Activated naive CD4-positive, alpha-beta T cell treated with Interleukin-2 at 50 U/mL for 16 hours (primary cell): ENCODE measurements at regions not wholly inside any gene's neighbourhood (a gene's known extent, or its start where the extent isn't known, plus 50 kb on each side); places are given as distances from the start of the nearest gene placed in this dataset.

Experiments
- DNase-seq: peaks from one replicate; pipeline ENCODE4 v3.0.0-alpha.2; 2020

- DNase-seq: no peak
Measured at GRCh38 chr16:61596655-61597054, 439.6 kb downstream of the CDH8 start.

GRCh38 chr16:61595605-61596004, 440.6 kb downstream of the CDH8 start:
- DNase-seq: no peak

GRCh38 chr16:61590577-61590976, 445.7 kb downstream of the CDH8 start:
- no peak for DNase-seq

GRCh38 chr16:61587526-61587925, 448.7 kb downstream of the CDH8 start:
- no peak for DNase-seq

GRCh38 chr16:61581417-61582046, 454.7 kb downstream of the CDH8 start:
- no peak for DNase-seq

- no peak for DNase-seq
Measured at GRCh38 chr16:61580579-61580978, 455.7 kb downstream of the CDH8 start.

- no peak for DNase-seq
Measured at GRCh38 chr16:61579195-61579594, 457.0 kb downstream of the CDH8 start.

GRCh38 chr16:61576476-61576875, 459.8 kb downstream of the CDH8 start:
- DNase-seq: no peak

GRCh38 chr16:61575617-61576016, 460.6 kb downstream of the CDH8 start:
- DNase-seq: no peak

- no peak for DNase-seq
Measured at GRCh38 chr16:61569028-61569427, 467.2 kb downstream of the CDH8 start.

- DNase-seq: no peak
Measured at GRCh38 chr16:61564716-61565115, 471.5 kb downstream of the CDH8 start.

- no peak for DNase-seq
Measured at GRCh38 chr16:61555718-61556441, 480.4 kb downstream of the CDH8 start.

GRCh38 chr16:61549327-61549726, 486.9 kb downstream of the CDH8 start:
- no peak for DNase-seq

GRCh38 chr16:61547626-61548025, 488.6 kb downstream of the CDH8 start:
- no peak for DNase-seq

- no peak for DNase-seq
Measured at GRCh38 chr16:61544165-61544564, 492.1 kb downstream of the CDH8 start.

GRCh38 chr16:61540216-61540615, 496.0 kb downstream of the CDH8 start:
- no peak for DNase-seq

- DNase-seq: no peak
Measured at GRCh38 chr16:61530697-61531096, 505.5 kb downstream of the CDH8 start.

GRCh38 chr16:61500851-61501250, 535.4 kb downstream of the CDH8 start:
- DNase-seq: no peak

- DNase-seq: no peak
Measured at GRCh38 chr16:61480250-61480649, 556.0 kb downstream of the CDH8 start.

- no peak for DNase-seq
Measured at GRCh38 chr16:61471737-61472136, 564.5 kb downstream of the CDH8 start.

GRCh38 chr16:61471023-61471422, 565.2 kb downstream of the CDH8 start:
- no peak for DNase-seq

- no peak for DNase-seq
Measured at GRCh38 chr16:61465285-61465684, 571.0 kb downstream of the CDH8 start.

GRCh38 chr16:61460020-61460419, 576.2 kb downstream of the CDH8 start:
- no peak for DNase-seq

- no peak for DNase-seq
Measured at GRCh38 chr16:61435346-61435745, 600.9 kb downstream of the CDH8 start.

GRCh38 chr16:61432421-61432820, 603.8 kb downstream of the CDH8 start:
- no peak for DNase-seq
